C4-2B (cell line): ENCODE measurements at regions not wholly inside any gene's neighbourhood (a gene's known extent, or its start where the extent isn't known, plus 50 kb on each side); places are given as distances from the start of the nearest gene placed in this dataset.

Experiments used
- H3K27ac ChIP-seq: fragments of 450-650 bp; 2 replicates; pipeline ENCODE4 v1.5.1; 2017
- CTCF ChIP-seq: fragments of 450-650 bp; conservative IDR thresholded peaks from 2 replicates; pipeline ENCODE4 v1.5.1; 2017; ENCODE audit warnings: mild to moderate bottlenecking
- ZFX ChIP-seq: fragments of 450-650 bp; IDR thresholded peaks from 2 replicates; pipeline ENCODE4 v1.6.1; 2017

GRCh38 chr2:176764921-176765320 is 447.7 kb upstream of the HNRNPA3 start:
- H3K27ac ChIP-seq, result no peak overlapping the region

DNA sequence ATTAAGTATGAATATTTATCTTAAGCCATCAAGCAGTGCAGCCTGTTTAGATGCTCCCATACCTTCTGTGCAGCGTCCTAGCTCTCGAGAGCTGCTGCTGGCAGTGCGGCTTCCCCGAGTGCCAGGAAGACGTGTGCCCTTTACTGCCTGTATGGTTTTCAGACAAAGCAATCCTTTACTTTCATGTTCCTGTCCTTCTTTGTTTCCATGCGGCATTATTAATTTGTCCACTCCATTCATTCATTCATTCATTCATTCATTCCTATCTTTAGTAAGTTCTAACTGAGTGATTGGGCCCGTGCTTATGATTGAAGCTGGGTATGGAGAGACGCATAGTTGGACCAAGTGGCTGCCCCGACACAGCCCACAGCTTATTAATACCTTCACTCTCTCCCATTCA is 446.6 kb upstream of the HNRNPA3 start:
- TF ChIP-seq ZFX (no peak), CTCF (no peak)

More at GRCh38 chr2:176764921-176765320, 447.7 kb upstream of the HNRNPA3 start:
- no peak for TF ChIP-seq ZFX
- no peak for TF ChIP-seq CTCF

DNA sequence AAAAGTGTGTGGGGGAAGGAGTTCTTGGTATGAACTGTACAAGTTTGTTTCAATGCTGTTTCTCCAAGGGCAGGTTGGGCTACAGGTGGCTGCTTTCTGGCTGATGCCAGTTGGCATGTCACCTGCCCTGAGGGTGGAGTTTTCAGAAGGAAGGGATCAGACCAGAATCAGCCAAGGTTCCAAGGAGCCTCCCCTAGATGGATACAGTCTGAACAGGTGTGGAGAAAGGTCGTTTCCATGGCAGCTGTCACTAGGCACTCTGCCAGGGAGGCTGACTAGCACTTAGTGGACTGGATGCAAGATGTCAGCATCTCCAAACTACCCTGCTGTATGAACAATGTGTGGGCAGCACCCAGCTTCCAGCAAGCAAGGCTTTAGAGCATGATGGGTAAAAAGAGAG is 444.4 kb upstream of the HNRNPA3 start:
- H3K27ac ChIP-seq, result no peak overlapping the region
- TF ChIP-seq ZFX (no peak), CTCF (no peak)

More for the DNA sequence above, 446.6 kb upstream of the HNRNPA3 start:
- H3K27ac ChIP-seq, result no peak overlapping the region

- no peak overlapping the region for H3K27ac ChIP-seq
- TF ChIP-seq CTCF, result no peak
- no peak for TF ChIP-seq ZFX
Measured at GRCh38 chr2:176769021-176769420, 443.6 kb upstream of the HNRNPA3 start.

- H3K27ac ChIP-seq, result no peak overlapping the region
- TF ChIP-seq ZFX (no peak), CTCF (no peak)
Measured at GRCh38 chr2:176769499-176770370, 442.9 kb upstream of the HNRNPA3 start.

GRCh38 chr2:176772816-176773215 is 439.8 kb upstream of the HNRNPA3 start:
- TF ChIP-seq CTCF (no peak), ZFX (no peak)
- H3K27ac ChIP-seq, result no peak overlapping the region

- TF ChIP-seq CTCF, result no peak
- no peak for TF ChIP-seq ZFX
- no peak overlapping the region for H3K27ac ChIP-seq
Measured at GRCh38 chr2:176774766-176775451, 437.7 kb upstream of the HNRNPA3 start.
